ENCODE measurements at regions not wholly inside any gene's neighbourhood (a gene's known extent, or its start where the extent isn't known, plus 50 kb on each side); places are given as distances from the start of the nearest gene placed in this dataset.

DNA sequence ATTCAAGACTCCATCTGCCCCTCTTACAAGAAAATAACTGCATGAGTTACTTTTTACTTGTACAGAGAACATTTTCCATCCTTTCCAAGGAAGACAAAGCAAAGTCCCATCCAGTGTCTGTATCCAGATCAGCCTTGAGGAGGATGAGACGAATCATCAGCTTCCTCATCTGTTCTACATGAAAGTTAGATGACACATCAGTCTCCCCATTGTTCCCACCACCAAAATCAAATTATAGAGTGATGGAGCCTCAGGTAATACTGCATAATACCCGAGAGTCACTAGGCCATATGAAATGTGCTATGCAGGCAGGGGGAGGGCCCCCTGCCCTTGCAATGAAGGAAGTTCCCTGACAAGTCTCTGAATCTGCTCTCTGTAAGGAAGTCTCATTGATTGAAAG lies 1244.6 kb upstream of the SLC10A2 start:
- DNase-seq, result no peak

DNA sequence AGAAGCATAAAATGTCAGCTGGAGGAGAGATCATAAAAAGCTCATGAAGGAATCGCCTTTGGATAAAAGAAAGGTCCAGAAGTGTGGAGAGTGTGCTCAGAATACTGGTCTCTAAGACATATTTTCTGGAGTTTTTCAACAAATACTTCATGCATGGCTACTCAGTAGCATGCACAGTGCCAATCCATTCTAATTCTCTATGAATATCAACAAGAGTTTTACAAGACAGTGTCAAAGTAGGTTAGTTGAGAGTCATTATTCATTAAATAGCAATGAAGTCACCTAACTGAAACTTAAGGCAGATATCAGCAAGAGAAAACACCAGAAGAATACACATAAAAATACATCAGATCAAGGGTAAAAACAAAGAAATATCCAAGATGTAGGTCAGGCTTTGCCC lies 1243.2 kb upstream of the SLC10A2 start:
- no peak for DNase-seq

DNA sequence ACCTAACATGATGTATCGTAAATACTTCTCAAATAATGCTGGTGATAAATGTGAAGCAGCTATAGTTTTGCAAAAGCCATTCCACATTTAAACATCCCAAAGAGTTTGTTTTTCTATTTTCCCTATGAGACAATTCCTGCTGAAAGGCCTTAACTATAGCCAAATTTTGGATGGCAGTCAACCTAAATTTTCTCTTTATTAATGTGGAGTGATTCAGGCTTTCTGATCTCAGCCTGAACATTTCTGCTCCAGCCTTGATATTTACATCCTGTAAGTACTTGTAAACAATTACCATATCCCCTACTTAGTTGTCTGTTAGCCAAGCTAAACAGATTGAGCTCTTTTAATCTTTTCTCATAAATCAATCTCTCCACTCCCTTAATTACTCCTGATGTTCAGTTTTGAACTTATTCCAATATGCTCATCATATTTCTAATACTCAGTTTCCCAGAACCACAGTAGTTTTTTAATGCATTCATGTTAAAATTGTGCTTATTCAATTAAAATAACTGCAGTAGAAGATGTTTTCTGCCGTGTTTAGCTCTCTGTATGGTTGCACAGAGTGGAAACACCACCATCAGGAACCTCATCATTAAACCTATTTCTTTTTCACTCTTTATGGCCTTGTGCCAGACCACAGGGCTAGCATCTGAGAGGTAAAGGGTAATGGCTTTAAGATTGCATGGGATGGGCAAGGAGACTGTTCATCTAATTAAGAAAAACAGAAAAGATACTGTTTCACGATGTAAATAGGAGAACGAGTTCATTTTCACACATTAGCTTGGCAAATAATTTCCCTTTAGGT lies 1235.2 kb upstream of the SLC10A2 start:
- DNase-seq, result no peak

- no peak for DNase-seq
These were observed 1230.9 kb upstream of the SLC10A2 start for GRCh38 chr13:104297075-104297474.

DNA sequence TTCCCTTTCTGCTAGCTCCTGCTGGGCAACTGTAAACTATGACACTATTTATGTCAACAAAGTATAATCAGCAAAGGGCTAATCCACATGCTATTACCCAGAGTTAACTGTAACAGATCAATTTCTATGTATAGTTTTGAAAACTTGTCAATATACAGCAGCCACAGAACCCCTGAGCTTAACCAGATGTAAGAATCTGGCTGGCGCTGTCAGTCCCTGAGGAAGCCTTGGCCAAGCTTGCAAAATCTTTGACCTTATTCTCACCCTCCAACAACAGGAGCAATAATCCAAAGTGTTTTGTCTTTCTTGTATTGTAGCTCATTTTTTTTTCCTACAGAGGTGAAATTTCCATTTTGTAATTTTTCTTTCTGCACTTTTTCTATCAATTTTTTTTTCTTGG lies 1230.1 kb upstream of the SLC10A2 start:
- DNase-seq, result no peak

DNA sequence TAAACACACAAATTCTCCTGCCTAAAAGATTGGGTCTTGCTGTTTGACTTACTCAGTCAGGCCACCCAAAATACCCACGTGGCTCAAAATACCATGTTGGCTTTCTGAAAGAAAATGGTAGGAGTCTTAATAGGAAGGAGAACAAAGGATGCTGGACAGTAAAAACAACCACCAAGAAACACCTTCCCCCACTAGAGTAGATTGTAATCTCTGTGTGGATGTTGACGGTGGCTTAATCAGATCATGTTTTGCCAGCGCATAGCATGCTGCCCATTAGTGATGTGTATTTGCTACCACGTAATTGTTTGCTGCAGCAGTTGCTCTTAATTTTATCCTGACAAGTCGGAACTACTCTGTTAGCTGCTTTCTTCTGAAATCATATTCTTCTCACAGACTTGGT lies 1229.3 kb upstream of the SLC10A2 start:
- DNase-seq, result no peak

- DNase-seq, result no peak
These were observed 1223.2 kb upstream of the SLC10A2 start for GRCh38 chr13:104289400-104289799.

DNA sequence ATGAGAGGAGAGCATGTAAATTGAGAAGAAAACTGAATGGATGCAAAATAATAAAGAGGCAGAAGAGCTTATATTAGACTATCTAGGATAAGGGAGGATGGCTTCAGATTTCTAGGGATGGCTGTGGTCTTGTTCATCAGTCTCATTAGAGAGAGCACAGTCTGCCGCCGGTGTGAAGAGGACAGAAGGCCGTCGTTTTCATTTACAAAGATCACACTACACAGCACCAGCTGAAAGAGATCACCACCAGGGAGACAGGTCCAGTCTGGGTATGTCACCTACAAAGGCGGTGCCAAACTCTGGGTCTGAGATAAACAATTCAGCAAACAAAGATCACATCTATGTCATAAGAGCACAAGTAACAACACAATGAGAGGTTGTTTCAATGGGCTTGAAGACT lies 1222.3 kb upstream of the SLC10A2 start:
- no peak for DNase-seq

DNA sequence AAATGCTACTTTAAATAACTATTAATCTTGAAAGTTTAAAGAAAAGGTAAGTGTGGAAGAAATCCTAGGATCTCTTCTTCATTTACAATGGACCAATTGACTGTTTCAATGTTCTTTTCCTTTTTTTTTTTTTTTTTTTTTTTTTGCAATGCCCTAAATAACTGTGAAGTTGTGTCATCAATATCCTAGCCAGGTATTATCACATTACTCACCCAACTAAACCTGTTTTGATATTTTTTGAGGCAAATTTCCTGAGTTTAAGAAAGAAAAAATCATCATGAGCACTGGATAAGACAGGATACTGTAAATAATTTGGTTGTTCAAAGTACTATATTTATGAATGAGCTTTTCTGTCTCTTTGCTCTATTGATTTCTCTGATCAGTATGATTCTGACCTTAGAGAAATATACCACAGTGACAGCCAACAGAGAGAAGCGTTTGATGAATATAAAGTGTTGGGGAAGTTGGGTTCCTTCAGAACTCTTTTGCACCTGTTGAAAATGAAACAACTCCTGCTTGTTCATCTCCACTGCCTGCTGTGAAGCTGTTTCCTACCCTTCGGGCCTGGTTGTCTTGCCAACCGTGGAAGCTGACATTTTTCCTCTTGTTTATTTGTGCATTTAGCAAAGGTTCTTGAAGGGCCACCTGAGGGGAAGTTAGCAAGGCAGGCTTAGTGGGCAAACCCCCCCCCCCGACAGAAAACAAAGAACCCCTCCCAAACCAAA lies 1220.5 kb upstream of the SLC10A2 start:
- DNase-seq, result peak; percentile 15

DNA sequence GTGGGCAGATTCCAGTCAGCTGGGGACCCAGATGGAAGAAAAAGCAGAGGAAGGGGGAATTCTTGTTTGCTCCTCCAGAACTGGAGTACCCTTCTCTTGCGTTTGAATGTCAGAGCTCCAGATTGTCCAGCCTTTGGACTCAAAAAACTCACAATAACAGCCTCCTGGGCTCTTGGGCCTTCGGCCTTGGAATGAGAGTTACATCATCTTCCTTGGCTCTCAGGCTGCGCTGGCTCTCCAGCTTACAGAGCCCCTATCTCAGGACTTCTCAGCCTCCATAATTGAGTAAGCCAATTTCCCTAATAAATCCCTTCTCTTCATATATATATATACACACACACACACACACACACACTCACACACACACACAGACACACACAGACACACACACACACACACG lies 1215.7 kb upstream of the SLC10A2 start:
- DNase-seq, result no peak

GRCh38 chr13:104270731-104271130 lies 1204.5 kb upstream of the SLC10A2 start:
- no peak for DNase-seq

DNA sequence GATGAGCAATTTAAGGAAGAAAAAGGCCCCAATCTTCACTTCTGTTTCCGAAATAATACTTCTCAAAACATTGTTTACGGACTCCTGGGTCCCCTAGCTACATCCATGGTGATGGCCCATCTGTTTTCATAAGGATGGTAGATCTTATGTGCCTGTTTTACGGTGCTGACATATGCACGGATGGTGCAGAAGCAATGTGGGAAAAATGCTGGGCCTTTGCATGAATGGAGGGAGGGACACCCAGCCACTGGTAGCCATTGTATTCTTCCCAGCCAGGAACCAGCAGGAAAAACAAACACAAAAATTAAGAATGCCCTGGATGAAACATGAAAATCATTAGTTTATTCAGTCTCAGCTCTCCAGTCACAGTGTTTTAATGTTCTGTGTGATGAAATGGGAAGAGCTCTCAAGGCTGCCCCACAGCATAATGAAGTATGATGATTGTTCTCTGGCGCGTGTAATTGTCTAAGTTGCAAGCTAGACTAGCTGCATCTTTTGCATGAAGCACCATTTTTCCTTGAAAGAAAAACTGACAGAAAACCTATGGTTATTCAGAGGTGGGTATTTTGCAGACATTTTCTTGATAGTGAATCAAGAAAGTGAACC lies 1201.1 kb upstream of the SLC10A2 start:
- no peak for DNase-seq

GRCh38 chr13:104256701-104257100 lies 1190.5 kb upstream of the SLC10A2 start:
- no peak for DNase-seq

DNA sequence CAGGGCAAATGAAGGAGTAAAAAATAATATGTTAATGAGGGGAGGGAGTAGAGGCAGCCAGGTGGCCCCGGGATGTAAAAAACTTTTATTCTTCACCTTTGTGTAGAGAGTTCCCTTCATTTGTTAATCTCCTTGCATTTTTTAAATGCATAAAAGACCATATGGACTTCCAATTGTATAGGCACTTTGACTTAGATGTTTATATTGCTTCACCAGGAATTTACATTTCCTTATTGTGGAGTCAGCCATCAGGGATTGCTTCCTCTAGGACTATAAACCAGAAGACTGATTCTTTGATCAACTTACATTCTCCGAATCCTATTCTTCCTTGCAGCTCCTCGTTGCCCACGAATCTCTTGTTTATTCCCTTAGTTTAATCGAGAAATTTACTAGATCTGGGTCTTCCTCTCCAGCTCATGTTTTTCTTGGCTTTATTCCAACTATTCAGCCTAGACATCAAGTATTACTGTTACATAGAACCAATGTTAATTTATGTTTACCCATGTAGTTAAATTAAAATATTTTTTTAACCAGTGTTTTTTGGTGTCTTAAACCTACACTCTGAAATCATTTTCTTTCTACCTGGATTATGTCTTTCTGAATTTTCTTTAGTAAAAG lies 1187.0 kb upstream of the SLC10A2 start:
- DNase-seq, result peak; percentile 13

DNA sequence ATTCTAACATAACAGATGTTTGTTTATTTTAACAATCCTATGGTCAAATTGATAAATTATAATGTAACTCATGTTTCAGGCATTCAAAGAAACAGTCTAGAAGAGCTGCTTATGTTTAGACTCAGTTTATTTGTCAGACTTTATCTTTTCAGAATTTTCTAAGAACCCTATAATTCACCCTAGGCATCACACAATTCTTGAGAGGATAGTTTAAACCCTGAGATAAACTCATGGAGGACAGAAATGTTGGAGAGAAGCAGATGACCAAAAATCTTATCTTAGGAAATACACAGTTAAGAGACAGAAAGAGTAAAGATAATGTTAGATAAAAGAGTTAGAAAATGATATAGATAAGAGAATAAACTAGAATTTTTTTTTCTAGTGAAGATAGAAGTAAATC lies 1185.7 kb upstream of the SLC10A2 start:
- no peak for DNase-seq

- no peak for DNase-seq
These were observed 1180.7 kb upstream of the SLC10A2 start for GRCh38 chr13:104246955-104247354.

DNA sequence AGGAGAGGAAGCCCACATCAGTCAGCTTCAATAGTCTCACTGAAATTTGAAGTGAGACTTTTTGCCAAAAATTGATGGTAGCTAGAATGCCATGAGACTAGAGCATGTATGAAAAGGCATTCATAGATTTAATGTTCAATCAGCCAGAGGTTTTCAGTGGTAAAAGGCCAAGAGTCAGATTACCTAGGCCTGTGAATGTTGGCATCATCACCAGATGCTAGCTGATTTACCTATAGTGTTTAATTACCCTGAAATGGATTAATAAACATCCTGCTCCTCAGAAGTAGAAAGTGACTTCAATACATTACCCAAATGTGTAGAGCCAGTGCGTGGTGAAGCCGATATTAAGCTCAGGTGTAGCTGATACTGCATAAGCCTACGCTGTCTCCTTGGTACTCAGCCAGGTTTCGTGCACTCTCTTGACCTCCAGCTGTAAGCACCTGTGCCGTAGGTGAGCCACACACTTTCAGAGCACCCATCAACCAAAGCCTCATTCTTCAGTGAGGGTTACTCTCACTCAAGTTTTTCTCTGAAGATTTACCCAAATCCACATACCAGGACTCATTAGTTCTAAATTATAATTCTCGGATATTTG lies 1140.3 kb upstream of the SLC10A2 start:
- DNase-seq, result no peak

DNA sequence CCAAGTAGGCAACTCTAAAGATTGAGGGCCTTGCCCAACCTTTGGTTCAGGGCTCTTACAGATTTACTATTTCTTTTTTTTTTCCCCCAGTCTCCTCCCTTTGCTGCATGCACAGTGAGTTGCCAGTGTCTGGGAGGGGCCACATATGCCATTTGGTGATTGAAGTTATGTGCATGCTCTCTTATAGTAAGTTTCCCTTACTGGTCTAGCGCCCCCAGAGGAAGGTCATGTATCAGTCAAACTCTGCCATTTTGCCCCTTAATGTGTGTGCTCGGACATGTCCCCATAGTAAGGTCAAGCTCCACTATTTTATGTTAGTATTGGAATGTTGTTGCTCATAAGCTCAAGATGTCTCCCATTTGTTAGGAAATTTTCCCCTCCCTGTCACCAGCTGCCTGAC lies 1138.0 kb upstream of the SLC10A2 start:
- no peak for DNase-seq

- no peak for DNase-seq
These were observed 1132.6 kb upstream of the SLC10A2 start for GRCh38 chr13:104198801-104199200.

GRCh38 chr13:104196611-104197010 lies 1130.4 kb upstream of the SLC10A2 start:
- DNase-seq, result no peak

DNA sequence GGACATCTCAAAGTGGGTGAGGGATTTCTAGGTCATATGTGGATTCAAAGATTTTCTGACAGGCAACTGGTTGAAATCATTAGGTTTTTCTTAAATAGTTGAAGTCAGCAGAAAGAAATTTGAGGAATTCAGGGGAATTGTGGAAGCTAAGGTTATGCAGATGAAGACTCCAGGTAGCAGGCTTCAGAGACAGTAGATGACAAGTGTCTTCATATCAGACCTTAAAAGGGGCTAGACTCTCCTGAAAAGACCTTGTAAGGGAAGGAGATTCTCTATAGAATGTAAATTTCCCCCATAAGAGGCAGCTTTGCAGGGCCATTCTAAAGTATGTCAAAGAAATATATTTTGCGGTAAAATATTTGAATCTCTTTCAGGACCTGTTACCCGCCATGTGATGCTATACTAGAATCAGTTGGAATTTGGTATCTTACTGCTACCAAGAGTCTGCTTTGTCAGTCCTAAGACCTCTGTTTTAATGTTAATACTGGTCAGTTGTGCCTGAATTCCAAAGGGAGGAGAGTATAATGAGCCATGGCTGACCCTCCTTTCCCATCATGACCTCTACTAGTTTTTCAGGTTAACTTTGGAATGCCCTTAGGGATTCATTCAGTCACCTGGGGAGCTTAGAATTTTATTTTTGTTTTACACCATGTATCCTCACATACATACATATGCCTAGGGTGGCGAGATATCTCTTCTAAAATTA lies 1115.5 kb upstream of the SLC10A2 start:
- no peak for DNase-seq

DNA sequence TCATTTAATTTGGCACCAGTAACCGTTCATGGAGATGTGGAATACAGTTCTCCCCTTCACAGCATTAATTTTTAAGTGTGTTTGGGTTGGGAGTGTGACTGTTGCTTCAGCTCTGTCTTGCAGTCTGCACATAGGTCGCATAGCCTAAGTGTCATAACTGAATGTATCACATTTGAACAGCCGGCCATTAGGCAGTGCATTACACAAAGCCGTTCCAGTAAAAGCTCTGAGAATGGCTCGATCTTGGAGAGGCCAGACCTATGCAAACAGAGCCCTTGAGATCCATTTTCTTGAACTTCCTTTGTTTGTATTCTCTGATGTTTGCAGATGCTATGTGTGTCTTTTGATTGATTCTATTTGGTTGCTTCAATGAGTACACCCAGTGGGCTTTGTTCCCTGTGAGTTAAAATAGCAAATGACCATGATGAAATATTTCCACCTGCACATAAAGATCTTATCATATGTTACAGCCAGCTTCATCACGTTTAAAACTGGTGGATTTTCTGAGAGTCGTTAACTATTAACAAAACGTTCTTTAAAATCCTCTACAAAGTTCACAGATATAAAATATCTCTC lies 1104.9 kb upstream of the SLC10A2 start:
- peak; percentile 85 for DNase-seq
